NCI-H748 treated with DMSO at 0.1 percent for 48 hours (cell line): ENCODE measurements at regions not wholly inside any gene's neighbourhood (a gene's known extent, or its start where the extent isn't known, plus 50 kb on each side); places are given as distances from the start of the nearest gene placed in this dataset.

Experiments used
- DNase-seq: peaks from one replicate; lab custom pipeline; 2025; lab: John Stamatoyannopoulos, UW

- DNase-seq = no peak
Observed at GRCh38 chr1:22350171-22350923, 101.3 kb upstream of the ZBTB40 start.

- DNase-seq = no peak
Observed at GRCh38 chr1:22350924-22351767, 100.5 kb upstream of the ZBTB40 start.

DNA sequence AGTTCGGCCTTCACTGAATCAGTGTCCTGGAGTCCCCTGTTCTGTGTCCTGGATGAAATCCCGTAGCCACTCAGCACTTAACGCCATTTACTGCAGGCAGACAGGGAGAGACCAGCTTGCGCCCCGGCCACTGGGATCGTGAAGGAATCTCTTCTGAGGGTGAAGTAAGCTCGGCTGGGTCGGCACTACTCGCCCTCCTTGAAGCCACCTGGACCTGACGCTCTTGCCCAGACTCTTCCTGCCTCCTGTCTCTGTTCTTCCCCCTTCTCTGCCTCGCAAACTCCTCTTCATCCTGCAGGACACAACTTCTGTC is 99.9 kb upstream of the ZBTB40 start:
- DNase-seq = no peak

DNA sequence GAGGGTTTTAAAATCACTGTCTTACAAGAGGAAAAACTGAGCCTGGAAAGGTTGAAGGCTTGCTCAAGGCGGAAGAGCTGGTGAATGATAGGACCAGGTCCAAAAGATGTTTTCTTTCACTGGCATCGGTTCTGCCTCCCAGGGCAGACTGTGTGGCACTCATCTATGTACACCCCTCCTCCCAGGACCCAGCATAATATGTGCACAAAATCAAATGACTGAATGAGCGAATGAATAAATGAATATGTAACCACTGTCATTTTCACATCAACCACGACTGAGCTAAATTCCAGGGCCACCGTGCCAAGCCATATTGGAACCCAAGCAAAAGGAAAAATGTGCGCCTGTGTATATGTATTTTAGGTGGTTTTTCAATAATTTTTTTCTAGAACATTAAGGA is 99.3 kb upstream of the ZBTB40 start:
- no peak for DNase-seq

DNA sequence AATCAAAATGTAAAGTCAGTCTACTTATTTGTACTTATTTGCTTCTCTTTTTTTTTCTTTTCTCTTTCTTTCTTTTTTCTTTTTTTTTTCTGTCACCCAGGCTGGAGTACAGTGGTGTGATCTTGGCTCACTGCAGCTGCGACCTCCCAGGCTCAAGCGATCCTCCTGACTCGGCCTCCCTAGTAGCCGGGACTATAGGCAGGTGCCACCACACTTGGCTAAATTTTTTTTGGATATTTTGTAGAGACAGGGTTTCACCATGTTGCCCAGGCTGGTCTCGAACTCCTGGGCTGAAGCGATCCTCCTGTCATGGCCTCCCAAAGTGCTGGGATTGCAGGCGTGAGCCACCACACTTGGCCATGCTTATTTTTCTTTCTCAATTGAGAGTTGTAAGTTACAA is 98.8 kb upstream of the ZBTB40 start:
- DNase-seq = no peak

DNA sequence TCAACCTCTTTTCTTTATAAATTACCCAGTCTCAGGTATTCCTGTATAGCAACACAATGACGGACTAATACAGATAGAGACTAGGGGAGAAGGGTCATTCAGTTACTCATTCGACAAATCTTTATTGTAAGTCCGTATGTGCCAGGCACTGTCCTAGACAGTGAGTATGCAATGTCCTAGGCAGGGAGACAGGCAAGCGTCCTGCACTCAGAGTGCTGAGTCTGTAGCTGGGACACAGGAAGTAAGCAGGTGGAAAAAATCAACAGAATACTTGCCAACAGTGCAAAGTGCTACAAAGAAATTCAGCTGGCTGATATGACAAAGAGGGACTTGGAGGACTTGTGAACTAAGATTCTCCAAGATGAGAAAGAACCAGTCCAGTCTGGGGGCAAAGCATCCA is 92.2 kb upstream of the ZBTB40 start:
- DNase-seq = no peak

GRCh38 chr1:22362626-22363402 is 88.8 kb upstream of the ZBTB40 start:
- no peak for DNase-seq

DNA sequence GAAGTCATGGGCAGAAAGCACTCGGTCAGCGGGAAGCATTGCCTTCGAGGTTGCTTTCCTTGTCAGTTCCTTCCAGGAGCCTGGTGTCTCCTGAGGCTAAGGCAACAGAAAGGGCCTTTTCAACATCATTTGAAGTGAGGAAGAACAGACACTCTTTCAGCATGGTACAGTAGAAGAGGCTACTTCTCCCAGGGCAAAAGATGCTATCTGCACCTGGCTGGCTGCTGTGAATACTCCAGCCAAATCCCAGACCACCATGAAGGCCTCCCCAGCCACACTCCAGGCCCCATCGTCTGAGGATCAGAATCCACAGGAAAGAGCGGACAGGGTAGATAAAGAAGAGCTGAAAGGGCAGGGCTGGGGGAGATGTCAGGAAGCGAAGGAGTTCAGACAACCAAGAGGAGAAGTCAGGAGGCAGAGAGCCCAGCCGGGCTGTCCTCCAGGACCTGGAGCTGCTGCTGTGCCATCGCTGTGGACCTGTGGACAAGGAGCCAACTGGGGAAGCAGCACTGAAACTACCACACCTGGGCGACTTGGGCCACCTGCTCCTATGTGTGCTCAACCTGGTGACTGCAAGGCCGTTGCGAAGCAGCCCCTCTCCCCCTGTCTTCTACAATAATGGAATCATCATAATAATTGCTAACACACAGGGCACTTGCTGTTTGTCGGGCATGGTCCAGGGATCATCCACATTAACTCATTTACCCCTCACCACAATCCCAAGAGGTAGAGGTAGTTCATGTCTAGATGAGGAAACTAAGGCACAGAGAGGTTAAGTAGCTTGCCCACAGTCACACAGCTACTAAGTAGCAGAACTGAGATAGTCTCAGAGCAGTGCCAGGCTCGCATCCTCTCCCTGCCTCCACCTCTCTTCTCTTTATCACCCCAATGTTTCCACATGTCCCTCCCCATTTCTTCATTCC is 88.0 kb upstream of the ZBTB40 start:
- DNase-seq = no peak

DNA sequence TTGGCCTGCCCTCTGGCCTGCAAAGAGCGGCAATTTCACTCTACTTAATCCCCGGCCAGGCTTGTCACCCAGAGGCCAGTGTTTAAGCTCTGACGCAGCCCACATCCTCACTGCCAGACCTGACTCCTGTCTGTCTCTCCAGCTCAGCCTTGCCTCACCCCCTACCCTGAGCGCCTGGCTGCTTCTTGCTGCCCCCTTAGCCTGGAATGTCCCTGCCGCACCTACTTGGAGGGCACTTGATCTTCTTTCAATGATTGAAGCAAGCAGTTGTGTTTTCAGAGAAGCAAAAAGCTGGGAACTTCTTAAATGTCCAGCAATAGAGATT is 87.4 kb upstream of the ZBTB40 start:
- DNase-seq = no peak

DNA sequence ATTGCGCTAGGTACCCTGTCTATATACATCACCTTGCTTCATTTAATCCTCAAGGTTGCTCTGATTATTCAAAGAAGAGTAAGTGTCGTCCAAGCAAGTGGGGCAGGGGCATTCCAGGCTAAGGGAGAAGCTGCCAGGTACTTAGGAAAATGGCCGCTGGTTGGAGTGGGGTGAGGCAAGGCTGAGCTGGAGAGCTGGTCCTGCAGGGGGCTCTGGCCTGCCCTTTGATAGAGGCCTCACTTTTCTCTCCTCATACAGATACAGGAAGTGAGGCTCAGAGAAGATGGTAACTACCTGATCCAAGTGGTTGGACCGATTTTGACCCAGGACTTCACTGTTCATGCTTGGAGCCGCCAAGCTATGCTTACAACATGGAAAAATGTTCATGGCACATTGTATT is 86.9 kb upstream of the ZBTB40 start:
- DNase-seq = no peak

DNA sequence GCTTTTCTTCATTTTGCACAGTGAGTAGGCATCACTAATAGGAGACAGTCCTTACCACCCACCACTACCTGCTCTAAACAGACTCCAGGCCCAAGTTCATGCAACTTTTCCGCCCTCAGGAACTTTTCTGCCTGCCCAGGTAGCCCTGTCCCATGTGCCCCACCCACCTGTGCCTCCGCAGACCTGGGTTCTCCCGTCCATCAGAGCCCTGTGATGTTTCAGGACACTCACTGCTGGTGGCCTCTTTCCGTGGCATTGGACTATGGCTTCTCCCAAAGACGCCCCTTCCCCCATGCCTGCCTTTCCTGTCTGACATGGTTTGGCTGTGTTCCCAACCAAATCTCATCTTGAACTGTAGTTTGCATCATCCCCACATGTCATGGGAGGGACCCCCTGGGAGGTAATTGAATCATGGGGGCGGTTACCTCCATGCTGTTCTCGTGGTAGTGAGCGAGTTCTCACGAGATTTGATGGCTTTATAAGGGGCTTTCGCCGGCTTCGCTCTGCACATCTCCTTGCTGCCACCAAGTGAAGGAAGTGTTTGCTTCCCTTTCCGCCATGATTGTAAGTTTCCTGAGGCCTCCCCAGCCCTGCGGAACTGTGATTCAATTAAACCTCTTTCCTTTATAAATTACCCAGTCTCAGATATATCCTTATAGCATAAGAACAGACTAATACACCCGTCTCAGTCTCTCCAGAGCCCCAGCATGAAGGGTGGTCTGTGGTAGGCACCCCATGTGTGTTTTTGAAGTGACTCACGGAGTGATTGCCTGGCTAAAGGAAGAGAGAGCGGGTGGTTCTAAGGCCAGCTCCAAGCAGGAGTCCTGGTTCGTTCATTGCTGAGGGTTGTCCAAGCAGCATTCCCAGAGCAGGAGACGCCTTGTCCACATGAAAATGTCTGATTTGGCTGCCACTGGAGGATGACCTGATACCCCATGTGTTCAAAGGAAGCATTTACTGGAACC is 86.0 kb upstream of the ZBTB40 start:
- DNase-seq = no peak

DNA sequence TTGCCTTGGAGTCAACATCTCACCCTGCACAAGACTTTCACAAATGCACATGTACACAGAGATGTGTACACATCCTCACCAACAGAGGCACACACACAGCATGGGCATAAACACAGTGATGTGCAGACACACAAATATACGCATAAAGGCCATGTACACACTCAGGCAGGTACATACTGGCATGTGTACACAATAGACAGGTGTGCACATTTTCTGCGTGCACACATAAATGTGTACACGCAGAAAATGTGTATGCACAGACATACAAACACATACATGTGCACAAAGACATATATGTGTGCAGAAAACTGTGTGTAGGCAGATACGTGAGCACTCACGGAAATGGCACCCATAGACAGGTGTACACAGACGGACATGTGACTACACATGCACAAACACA is 85.3 kb upstream of the ZBTB40 start:
- DNase-seq = no peak

GRCh38 chr1:22368125-22368524 is 83.5 kb upstream of the ZBTB40 start:
- DNase-seq = no peak

- no peak for DNase-seq
Observed at GRCh38 chr1:22369294-22370189, 82.1 kb upstream of the ZBTB40 start.

- DNase-seq = no peak
Observed at GRCh38 chr1:22370190-22370498, 81.5 kb upstream of the ZBTB40 start.

- DNase-seq = no peak
Observed at GRCh38 chr1:22371408-22371807, 80.2 kb upstream of the ZBTB40 start.

DNA sequence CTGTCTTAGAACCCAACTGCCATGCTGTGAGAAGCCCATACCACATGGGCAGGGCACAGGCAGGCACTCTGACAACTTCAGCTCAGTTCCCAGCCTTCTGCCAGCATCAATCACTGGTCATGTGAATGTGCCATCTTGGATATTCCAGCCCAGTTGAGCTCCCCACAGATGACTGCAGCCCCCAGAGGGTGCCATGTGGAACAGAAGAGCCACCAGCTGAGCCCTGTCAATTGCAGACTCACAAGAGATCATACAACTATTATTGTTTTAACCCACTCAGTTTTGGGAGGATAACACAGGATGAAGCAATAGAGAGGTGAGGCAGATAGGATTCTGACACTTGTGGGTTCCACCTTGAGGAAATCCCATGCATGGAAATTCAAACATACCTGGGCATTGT is 78.4 kb upstream of the ZBTB40 start:
- no peak for DNase-seq

DNA sequence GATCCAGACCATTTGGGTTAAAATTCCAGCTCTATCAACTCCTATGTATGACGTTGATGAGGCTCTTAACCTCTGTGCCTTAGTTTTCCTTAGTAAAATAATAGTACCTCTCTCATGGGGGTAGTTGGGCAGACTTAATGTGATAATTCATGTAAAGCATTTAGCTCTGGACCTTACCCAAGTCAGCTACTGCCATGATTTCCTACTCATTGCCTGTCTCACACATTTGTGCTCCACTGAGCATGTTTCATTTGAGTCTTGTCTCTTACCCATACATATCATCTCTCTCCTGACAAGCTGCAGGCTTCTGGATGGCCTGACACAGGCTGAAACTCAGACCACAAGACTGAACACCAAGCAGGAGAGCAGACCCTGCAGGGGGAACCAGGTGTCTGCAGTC is 77.7 kb upstream of the ZBTB40 start:
- no peak for DNase-seq

DNA sequence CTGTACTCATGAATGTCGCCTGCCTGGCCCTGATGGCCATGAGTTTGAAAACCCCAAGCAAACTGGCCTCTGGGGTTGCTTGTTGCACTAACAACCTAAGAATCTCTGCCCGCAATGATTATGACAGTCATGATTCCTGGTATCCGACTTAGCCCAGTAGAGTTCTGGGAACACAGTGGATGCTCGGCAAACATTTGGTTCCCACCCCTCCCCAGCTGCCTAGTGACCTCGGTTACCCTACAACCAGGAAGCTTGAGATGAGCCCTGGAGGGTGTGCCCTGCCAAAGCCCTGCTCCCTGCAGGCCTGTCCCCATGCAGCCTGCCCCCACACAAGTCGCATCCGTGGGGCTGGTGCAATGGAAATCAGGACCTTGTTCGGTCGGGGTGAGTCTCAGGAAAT is 76.0 kb upstream of the ZBTB40 start:
- DNase-seq = no peak

DNA sequence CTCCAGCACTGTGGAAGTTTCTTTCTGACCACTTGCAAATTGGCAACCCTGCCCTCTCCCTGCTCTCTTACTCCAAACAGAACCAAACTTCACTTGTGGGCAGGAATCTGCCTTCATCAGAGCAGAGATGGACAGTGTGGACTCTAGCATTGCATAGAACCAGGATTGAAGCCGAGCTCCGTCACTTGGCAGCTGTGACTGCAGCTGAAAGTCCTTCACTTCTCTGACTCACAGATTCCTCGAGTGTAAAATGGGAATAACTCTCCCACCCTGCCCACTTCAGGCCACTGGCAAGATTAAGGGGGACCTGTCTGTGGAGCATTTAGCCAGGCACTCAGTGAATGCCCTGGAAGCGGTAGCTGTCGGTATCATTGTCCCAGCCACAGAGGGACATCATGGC is 75.7 kb upstream of the ZBTB40 start:
- no peak for DNase-seq
